HepG2 (cell line): ENCODE measurements at regions not wholly inside any gene's neighbourhood (a gene's known extent, or its start where the extent isn't known, plus 50 kb on each side); places are given as distances from the start of the nearest gene placed in this dataset.

Source experiments
- NR3C1 ChIP-seq: sonication (generic); formaldehyde crosslinking; IDR thresholded peaks from 2 replicates; pipeline ENCODE4 v1.4.0; 2020; ENCODE audit warnings: missing genetic modification reagents
- YY1 ChIP-seq: IDR thresholded peaks from 2 replicates; pipeline ENCODE4 v1.6.1; 2011; ENCODE audit warnings: low read length, low read depth, moderate library complexity, mild to moderate bottlenecking; ENCODE audit not compliant: insufficient read depth, insufficient replicate concordance
- ZNF143 ChIP-seq: sonication (generic); formaldehyde crosslinking; IDR thresholded peaks from 2 replicates; pipeline ENCODE4 v1.4.0; 2020; ENCODE audit warnings: missing genetic modification reagents
- ZNF207 ChIP-seq: fragments of 450-650 bp; IDR thresholded peaks from 2 replicates; pipeline ENCODE4 v1.6.1; 2016; ENCODE audit warnings: antibody characterized with exemption, borderline replicate concordance
- ZNF547 ChIP-seq: sonication (generic); formaldehyde crosslinking; IDR thresholded peaks from 2 replicates; pipeline ENCODE4 v1.5.1; 2020; ENCODE audit warnings: mild to moderate bottlenecking, missing genetic modification reagents
- TF ChIP-seq, protein P1 (sequence below): sonication (generic); formaldehyde crosslinking; IDR thresholded peaks from 2 replicates; pipeline ENCODE4 v1.4.0; 2020; ENCODE audit warnings: low read depth, mild to moderate bottlenecking, missing genetic modification reagents
- TF ChIP-seq, protein P2 (sequence below): sonication (generic); formaldehyde crosslinking; IDR thresholded peaks from 2 replicates; pipeline ENCODE4 v1.8.1; 2023; ENCODE audit warnings: missing genetic modification reagents, inconsistent platforms, borderline replicate concordance

DNA sequence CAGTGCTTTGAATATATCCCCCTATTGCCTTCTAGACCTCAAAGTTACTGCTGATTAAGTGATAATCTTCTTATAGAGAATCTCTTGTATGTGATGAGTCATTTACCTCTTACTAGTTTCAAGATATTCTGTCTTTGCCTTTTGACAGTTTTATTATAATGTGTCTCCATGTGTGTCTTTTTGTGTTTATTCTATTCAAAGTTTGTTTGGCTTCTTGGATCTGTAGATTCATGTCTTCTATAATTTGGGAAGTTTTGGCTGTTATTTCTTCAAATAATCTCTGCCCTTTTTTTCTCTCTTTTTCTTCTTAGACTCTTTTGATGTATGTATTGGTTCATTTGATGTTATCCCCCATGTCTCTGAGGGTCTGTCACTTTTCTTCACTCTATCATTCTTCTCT lies 915.7 kb upstream of the GRIA3 start:
- TF ChIP-seq ZNF143 (CRISPR knock-in tag) (no peak), NR3C1 (CRISPR knock-in tag) (no peak), ZNF547 (CRISPR knock-in tag) (no peak), YY1 (no peak), ZNF207 (no peak)
- TF ChIP-seq, protein P1, sequence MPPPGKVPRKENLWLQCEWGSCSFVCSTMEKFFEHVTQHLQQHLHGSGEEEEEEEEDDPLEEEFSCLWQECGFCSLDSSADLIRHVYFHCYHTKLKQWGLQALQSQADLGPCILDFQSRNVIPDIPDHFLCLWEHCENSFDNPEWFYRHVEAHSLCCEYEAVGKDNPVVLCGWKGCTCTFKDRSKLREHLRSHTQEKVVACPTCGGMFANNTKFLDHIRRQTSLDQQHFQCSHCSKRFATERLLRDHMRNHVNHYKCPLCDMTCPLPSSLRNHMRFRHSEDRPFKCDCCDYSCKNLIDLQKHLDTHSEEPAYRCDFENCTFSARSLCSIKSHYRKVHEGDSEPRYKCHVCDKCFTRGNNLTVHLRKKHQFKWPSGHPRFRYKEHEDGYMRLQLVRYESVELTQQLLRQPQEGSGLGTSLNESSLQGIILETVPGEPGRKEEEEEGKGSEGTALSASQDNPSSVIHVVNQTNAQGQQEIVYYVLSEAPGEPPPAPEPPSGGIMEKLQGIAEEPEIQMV = no peak
- TF ChIP-seq, protein P2, sequence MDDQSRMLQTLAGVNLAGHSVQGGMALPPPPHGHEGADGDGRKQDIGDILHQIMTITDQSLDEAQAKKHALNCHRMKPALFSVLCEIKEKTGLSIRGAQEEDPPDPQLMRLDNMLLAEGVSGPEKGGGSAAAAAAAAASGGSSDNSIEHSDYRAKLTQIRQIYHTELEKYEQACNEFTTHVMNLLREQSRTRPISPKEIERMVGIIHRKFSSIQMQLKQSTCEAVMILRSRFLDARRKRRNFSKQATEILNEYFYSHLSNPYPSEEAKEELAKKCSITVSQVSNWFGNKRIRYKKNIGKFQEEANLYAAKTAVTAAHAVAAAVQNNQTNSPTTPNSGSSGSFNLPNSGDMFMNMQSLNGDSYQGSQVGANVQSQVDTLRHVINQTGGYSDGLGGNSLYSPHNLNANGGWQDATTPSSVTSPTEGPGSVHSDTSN = no peak
